Upper lobe of right lung (tissue), 1 donor: ENCODE measurements at regions not wholly inside any gene's neighbourhood (a gene's known extent, or its start where the extent isn't known, plus 50 kb on each side); places are given as distances from the start of the nearest gene placed in this dataset.

ENCODE experiments used
- ATAC-seq: fragments of 200-7000 bp; cut with Tn5 transposase; one replicate; pipeline ENCODE4 v1.9.1; 2020; ENCODE audit warnings: mild to moderate bottlenecking, moderate library complexity
- DNase-seq: peaks from one replicate; pipeline ENCODE4 v3.0.0-alpha.2; 2020
- H3K27ac ChIP-seq: fragments of 200-600 bp; one replicate; pipeline ENCODE4 v1.8.0; 2022
- H3K27me3 ChIP-seq: fragments of 200-600 bp; one replicate; pipeline ENCODE4 v1.8.0; 2022; ENCODE audit warnings: mild to moderate bottlenecking
- H3K36me3 ChIP-seq: fragments of 200-600 bp; one replicate; pipeline ENCODE4 v1.8.0; 2022
- H3K4me1 ChIP-seq: fragments of 200-600 bp; one replicate; pipeline ENCODE4 v1.8.0; 2022
- H3K4me3 ChIP-seq: fragments of 200-600 bp; one replicate; pipeline ENCODE4 v1.8.0; 2022; ENCODE audit warnings: mild to moderate bottlenecking
- H3K9me3 ChIP-seq: fragments of 200-600 bp; one replicate; pipeline ENCODE4 v1.8.0; 2022
- intact Hi-C: fragments of 100-400 bp; cut with DNase I; formaldehyde crosslinking; loops from one replicate; pipeline ENCODE4 v1.11.0; 2022
- TF ChIP-seq, protein P1 (sequence below): fragments of 200-600 bp; IDR thresholded peaks from one replicate; pipeline ENCODE4 v1.8.0; 2022; ENCODE audit warnings: antibody characterized with exemption
- donor health status: DM: no; HTN: yes; CAD: no; lungs with severe emphysema.

DNA sequence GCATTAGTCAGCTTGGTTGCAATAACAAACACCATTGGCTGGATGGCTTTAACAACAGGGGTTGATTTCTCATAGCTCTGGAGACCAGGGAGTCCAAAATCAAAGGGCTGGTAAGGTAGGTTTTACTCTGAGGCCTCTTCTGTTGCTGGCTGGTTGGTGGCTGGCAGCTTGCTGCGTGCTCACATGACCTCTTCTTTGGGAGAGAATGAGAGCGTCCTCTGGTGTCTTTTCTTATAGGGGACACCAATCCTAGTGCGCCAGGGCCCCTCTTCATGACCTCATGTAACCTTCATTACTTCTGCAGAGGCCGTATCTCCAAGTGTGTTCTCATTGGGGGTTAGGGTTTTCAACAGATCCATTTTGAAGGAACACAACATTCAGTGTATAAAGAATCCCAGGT is 1308.3 kb downstream of the TBC1D22A start:
- Histone ChIP-seq H3K27me3 (no peaks in the 10 kb centered on the region), H3K36me3 (no peaks in the 10 kb centered on the region), H3K4me1 (no peaks in the 10 kb centered on the region), H3K27ac (no peak overlapping the region), H3K9me3 (no peaks in the 10 kb centered on the region), H3K4me3 (no peak overlapping the region)
- intact Hi-C loops, result no loop called here
- no peak for ATAC-seq
- TF ChIP-seq, protein P1, sequence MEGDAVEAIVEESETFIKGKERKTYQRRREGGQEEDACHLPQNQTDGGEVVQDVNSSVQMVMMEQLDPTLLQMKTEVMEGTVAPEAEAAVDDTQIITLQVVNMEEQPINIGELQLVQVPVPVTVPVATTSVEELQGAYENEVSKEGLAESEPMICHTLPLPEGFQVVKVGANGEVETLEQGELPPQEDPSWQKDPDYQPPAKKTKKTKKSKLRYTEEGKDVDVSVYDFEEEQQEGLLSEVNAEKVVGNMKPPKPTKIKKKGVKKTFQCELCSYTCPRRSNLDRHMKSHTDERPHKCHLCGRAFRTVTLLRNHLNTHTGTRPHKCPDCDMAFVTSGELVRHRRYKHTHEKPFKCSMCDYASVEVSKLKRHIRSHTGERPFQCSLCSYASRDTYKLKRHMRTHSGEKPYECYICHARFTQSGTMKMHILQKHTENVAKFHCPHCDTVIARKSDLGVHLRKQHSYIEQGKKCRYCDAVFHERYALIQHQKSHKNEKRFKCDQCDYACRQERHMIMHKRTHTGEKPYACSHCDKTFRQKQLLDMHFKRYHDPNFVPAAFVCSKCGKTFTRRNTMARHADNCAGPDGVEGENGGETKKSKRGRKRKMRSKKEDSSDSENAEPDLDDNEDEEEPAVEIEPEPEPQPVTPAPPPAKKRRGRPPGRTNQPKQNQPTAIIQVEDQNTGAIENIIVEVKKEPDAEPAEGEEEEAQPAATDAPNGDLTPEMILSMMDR, result no peak
- DNase-seq, result no peak

DNA sequence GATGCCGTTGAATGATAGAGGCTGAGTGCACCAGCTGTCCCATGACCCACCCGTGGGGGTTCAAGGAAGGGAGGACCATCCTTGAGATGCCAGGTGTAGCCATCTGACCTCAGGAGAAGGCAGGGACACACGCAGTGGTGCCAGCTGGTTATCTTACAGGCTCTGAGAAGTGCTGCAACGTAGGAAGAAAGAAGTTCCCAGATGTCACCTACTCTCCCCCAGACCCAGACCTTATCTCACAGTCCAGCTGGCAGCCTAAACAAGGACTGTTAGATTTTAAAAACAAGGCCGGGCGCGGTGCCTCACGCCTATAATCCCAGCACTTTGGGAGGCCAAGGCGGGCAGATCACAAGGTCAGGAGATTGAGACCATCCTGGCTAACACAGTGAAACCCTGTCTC is 1307.6 kb downstream of the TBC1D22A start:
- Histone ChIP-seq H3K9me3 (no peaks in the 10 kb centered on the region), H3K4me3 (no peak overlapping the region), H3K27ac (no peak overlapping the region), H3K27me3 (no peaks in the 10 kb centered on the region), H3K4me1 (no peaks in the 10 kb centered on the region), H3K36me3 (no peaks in the 10 kb centered on the region)
- DNase-seq (no peak), ATAC-seq (no peak)
- intact Hi-C loops, result no loop called here
- TF ChIP-seq, protein P1, result no peak

DNA sequence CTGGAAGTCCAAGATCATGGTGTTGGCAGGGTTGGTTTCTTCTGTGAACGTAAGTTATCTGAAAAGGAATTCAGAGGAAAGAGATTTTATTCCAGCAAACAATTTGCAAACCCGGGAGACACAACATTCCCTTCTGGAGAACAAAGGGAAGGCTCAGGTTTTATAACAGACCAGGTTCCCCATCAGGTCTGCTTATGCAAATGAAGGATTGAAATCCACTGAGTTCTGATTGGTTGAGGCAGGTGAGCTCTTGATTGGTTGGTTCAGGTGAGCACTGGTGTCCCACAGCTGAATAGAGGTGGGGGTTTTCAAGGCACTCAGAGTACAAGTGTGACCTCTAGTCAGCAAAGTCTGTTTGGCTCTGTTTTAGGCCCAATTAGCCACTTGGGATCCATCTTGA is 1306.8 kb downstream of the TBC1D22A start:
- TF ChIP-seq, protein P1, result no peak
- no peak for DNase-seq
- Histone ChIP-seq H3K27me3 (no peaks in the 10 kb centered on the region), H3K36me3 (no peaks in the 10 kb centered on the region), H3K4me1 (no peaks in the 10 kb centered on the region), H3K9me3 (no peaks in the 10 kb centered on the region), H3K4me3 (no peak overlapping the region), H3K27ac (no peak overlapping the region)
- ATAC-seq, result no peak
- intact Hi-C loops, result no loop called here

GRCh38 chr22:48068323-48068885 is 1306.0 kb downstream of the TBC1D22A start:
- ATAC-seq, result no peak
- Histone ChIP-seq H3K9me3 (no peaks in the 10 kb centered on the region), H3K27ac (no peak overlapping the region), H3K4me3 (no peak overlapping the region), H3K36me3 (no peaks in the 10 kb centered on the region), H3K4me1 (no peaks in the 10 kb centered on the region), H3K27me3 (no peaks in the 10 kb centered on the region)
- no peak for DNase-seq
- TF ChIP-seq, protein P1, result no peak
- intact Hi-C loops, result no loop called here

DNA sequence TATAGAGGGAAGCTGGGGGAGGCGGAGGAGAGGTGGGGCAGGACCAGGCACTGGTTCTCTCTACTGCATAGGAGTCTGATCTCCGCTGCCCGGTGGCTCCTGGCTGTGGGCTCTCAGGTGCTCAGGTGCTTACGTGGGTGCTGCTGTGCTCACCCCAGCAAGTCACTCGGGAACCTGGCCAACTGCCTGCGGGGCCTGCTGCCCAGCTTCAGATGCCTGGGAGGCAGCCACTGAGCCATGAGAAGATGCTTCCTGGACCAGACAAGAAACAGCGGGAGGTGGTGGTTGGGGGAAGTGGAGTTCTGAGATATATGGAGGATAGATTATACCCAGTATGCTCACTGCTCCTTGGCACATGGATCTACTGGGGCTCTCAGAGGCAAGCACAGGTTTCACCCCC is 1303.4 kb downstream of the TBC1D22A start:
- no peak overlapping the region for H3K4me3 ChIP-seq
- ATAC-seq (no peak), DNase-seq (no peak)
- intact Hi-C loops, result no loop called here
- no peak overlapping the region for H3K27ac ChIP-seq
- H3K27me3 ChIP-seq, result no peaks in the 10 kb centered on the region
- no peaks in the 10 kb centered on the region for H3K4me1 ChIP-seq
- H3K9me3 ChIP-seq, result no peaks in the 10 kb centered on the region
- no peaks in the 10 kb centered on the region for H3K36me3 ChIP-seq
- TF ChIP-seq, protein P1, result no peak

- H3K27ac ChIP-seq, result no peak overlapping the region
- H3K9me3 ChIP-seq, result no peaks in the 10 kb centered on the region
- intact Hi-C loops, result no loop called here
- ATAC-seq (no peak), DNase-seq (peak; percentile 6)
- H3K4me3 ChIP-seq, result no peak overlapping the region
- TF ChIP-seq, protein P1, result no peak
- no peaks in the 10 kb centered on the region for H3K36me3 ChIP-seq
- H3K27me3 ChIP-seq, result no peaks in the 10 kb centered on the region
- H3K4me1 ChIP-seq, result no peaks in the 10 kb centered on the region
Measured at GRCh38 chr22:48061726-48062125, 1299.3 kb downstream of the TBC1D22A start.
